Ascending aorta (tissue), 2 donors: ENCODE measurements at regions not wholly inside any gene's neighbourhood (a gene's known extent, or its start where the extent isn't known, plus 50 kb on each side); places are given as distances from the start of the nearest gene placed in this dataset.
"Not testable (repeated sequence)": the region's sequence is repeated elsewhere in the genome, so short reads cannot be mapped to it uniquely, and the experiment has no call there.

Source experiments
- DNase-seq, 2 donors: peaks; one replicate each; pipeline ENCODE4 v3.0.0-alpha.2; 2019; ENCODE audit warnings: low spot score in 2 of 2
- H3K27ac ChIP-seq, 2 donors: fragments of 200-600 bp; sonication (generic); one replicate each; pipeline ENCODE4 v1.5.1; 2016 to 2017; ENCODE audit warnings: mild to moderate bottlenecking in 1 of 2
- H3K27me3 ChIP-seq: fragments of 200-600 bp; sonication (generic); one replicate; pipeline ENCODE4 v1.5.1; 2017
- H3K36me3 ChIP-seq, 2 donors: fragments of 200-600 bp; sonication (generic); one replicate each; pipeline ENCODE4 v1.5.1; 2016
- H3K4me1 ChIP-seq, 2 donors: fragments of 200-600 bp; sonication (generic); one replicate each; pipeline ENCODE4 v1.5.1; 2016 to 2017; ENCODE audit warnings: mild to moderate bottlenecking in 1 of 2
- H3K4me3 ChIP-seq, 2 donors: fragments of 200-600 bp; sonication (generic); one replicate each; pipeline ENCODE4 v1.5.1; 2016 to 2017; ENCODE audit warnings: mild to moderate bottlenecking in 1 of 2
- H3K9me3 ChIP-seq, 2 donors: fragments of 200-600 bp; sonication (generic); one replicate each; pipeline ENCODE4 v1.5.1; 2016
- CTCF ChIP-seq, 3 experiments: fragments of 200-600 bp in 2 of 3; fragments of 450-650 bp in 1 of 3; sonication (generic) in 2 of 3; IDR thresholded peaks; one replicate each; pipeline ENCODE4 v1.5.1; 2016 to 2019; ENCODE audit warnings: antibody characterized with exemption in 3 of 3, mild to moderate bottlenecking in 1 of 3, moderate library complexity in 1 of 3
- intact Hi-C: fragments of 100-400 bp; cut with DNase I; formaldehyde crosslinking; loops from one replicate; pipeline ENCODE4 v1.15.1; 2023

GRCh38 chr1:242674951-242675645, 150.6 kb upstream of the PLD5 start:
- intact Hi-C loops: no loop called here
- no peak overlapping the region for H3K4me3 ChIP-seq
- no peaks in the 10 kb centered on the region for H3K27me3 ChIP-seq
- no peak for TF ChIP-seq CTCF (IDR thresholded peaks at IDR 0.05)
- H3K9me3 ChIP-seq: no peaks in the 10 kb centered on the region
- no peak for DNase-seq
- no peak overlapping the region for H3K27ac ChIP-seq
- no peaks in the 10 kb centered on the region for H3K4me1 ChIP-seq
- no peaks in the 10 kb centered on the region for H3K36me3 ChIP-seq

- TF ChIP-seq CTCF (IDR thresholded peaks at IDR 0.05): no peak
- Histone ChIP-seq H3K4me3 (no peak overlapping the region), H3K27ac (no peak overlapping the region), H3K36me3 (no peaks in the 10 kb centered on the region), H3K27me3 (no peaks in the 10 kb centered on the region), H3K4me1 (no peaks in the 10 kb centered on the region), H3K9me3 (no peaks in the 10 kb centered on the region)
- intact Hi-C loops: no loop called here
- DNase-seq: no peak
Observed at GRCh38 chr1:242673652-242674051, 149.2 kb upstream of the PLD5 start.

- H3K27ac ChIP-seq, H3K9me3 ChIP-seq, intact Hi-C loops, H3K36me3 ChIP-seq, H3K4me1 ChIP-seq, H3K27me3 ChIP-seq, H3K4me3 ChIP-seq, DNase-seq: not testable (repeated sequence)
Observed at GRCh38 chr1:242673165-242673564, 148.7 kb upstream of the PLD5 start.

GRCh38 chr1:242670019-242670418, 145.5 kb upstream of the PLD5 start:
- Histone ChIP-seq H3K27ac (no peak overlapping the region), H3K9me3 (no peaks in the 10 kb centered on the region), H3K4me1 (no peaks in the 10 kb centered on the region), H3K4me3 (no peak overlapping the region), H3K27me3 (no peaks in the 10 kb centered on the region), H3K36me3 (no peaks in the 10 kb centered on the region)
- no peak for TF ChIP-seq CTCF (IDR thresholded peaks at IDR 0.05)
- no peak for DNase-seq
- intact Hi-C loops: no loop called here

- no peak for DNase-seq
- Histone ChIP-seq H3K9me3 (no peaks in the 10 kb centered on the region), H3K4me3 (no peak overlapping the region), H3K36me3 (no peaks in the 10 kb centered on the region), H3K27me3 (no peaks in the 10 kb centered on the region), H3K27ac (no peak overlapping the region), H3K4me1 (no peaks in the 10 kb centered on the region)
- TF ChIP-seq CTCF (IDR thresholded peaks at IDR 0.05): no peak
- intact Hi-C loops: no loop called here
Observed at GRCh38 chr1:242662886-242663285, 138.4 kb upstream of the PLD5 start.

- H3K36me3 ChIP-seq, DNase-seq, H3K4me1 ChIP-seq, H3K27ac ChIP-seq, intact Hi-C loops, H3K27me3 ChIP-seq, H3K9me3 ChIP-seq, H3K4me3 ChIP-seq: not testable (repeated sequence)
Observed at GRCh38 chr1:242653772-242654171, 129.3 kb upstream of the PLD5 start.

GRCh38 chr1:242651817-242652216, 127.3 kb upstream of the PLD5 start:
- no peak overlapping the region for H3K27ac ChIP-seq
- no peaks in the 10 kb centered on the region for H3K27me3 ChIP-seq
- H3K36me3 ChIP-seq: no peaks in the 10 kb centered on the region
- intact Hi-C loops: no loop called here
- no peak overlapping the region for H3K4me3 ChIP-seq
- no peaks in the 10 kb centered on the region for H3K4me1 ChIP-seq
- no peaks in the 10 kb centered on the region for H3K9me3 ChIP-seq
- TF ChIP-seq CTCF (IDR thresholded peaks at IDR 0.05): no peak
- no peak for DNase-seq
